ENCODE measurements at regions not wholly inside any gene's neighbourhood (a gene's known extent, or its start where the extent isn't known, plus 50 kb on each side); places are given as distances from the start of the nearest gene placed in this dataset.

DNA sequence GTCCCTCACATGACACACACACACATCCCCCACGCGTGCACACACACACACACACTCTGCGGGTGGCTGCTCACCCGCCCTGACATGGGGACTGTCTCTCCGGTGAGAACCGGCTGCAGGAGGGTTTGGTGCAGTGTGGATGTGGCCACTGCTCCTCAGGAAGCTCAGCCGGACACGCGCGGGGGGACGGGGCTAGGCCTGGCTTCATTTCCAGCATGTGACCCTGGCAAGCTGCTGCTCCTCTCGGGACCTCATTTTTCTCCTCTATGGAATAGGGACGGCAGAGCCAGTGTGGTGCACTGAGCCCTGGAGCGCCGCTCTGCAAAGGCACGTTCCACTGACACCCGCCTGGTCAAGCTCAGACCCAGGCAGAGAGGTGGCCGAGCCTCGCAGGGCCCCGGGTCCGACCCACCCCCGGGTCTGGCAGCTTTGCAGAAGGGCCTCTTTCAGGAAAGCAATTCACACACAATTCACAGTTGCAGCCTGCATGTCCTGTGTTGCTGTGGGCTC is 56.8 kb upstream of the SLCO4A1 start:
- CTCF ChIA-PET, result no interaction called here
- no peak overlapping the region for H3K4me3 ChIP-seq (ENCODE audit: low read depth, low read length)
- TF ChIP-seq CTCF (IDR thresholded peaks at IDR 0.05; ENCODE audit: insufficient read depth, low read length, missing control alignments), result no peak
- POLR2A ChIA-PET, result no interaction called here
- DNase-seq (ENCODE audit: low read depth, low spot score), result no peak

- no peak for TF ChIP-seq CTCF (IDR thresholded peaks at IDR 0.05; ENCODE audit: insufficient read depth, low read length, missing control alignments)
- H3K4me3 ChIP-seq (ENCODE audit: low read depth, low read length), result no peak overlapping the region
- ChIA-PET CTCF (no interaction called here), POLR2A (no interaction called here)
- DNase-seq (ENCODE audit: low read depth, low spot score), result no peak
Measured at GRCh38 chr20:62586799-62587198, 55.5 kb upstream of the SLCO4A1 start.

DNA sequence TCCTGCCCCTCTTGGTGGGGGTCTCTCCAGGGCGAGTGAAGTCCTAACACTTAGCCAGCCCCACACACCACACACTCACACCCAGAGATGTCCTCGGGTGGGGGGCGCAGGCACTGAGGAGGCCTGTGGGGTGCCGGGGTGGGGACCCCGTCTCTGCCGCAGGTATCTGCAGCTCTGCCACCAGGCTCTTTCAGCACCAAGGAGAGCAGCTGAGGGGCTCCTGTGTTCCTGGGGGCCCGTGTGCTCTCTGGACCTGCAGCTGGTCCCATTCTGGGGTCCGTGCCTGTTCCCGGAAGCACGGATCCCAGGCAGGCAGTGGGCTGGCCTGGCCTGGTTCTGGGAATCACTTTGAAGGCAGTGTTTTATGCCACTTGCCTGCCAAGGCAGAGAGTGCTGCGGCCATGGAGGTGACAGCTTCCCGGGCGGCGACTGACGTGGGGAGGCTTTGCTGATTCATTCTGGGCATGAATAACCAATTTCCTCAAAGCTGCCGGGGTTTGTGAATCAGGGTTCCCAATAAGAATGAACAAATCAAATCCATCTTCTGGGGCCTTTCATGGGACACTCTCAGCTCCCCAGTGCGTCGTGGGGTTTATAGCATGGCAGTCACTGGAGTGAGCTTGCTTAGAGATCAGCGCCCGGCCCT is 54.4 kb upstream of the SLCO4A1 start:
- no peak overlapping the region for H3K4me3 ChIP-seq (ENCODE audit: low read depth, low read length)
- ChIA-PET POLR2A (interaction anchor here (0.7 kb wide), 1 partner anchor 151 kb away, joined by 3 read pairs; no protein-coding TSS in a partner anchor), CTCF (interaction anchor here (1.0 to 1.1 kb wide), 2 partner anchors 88 to 91 kb away, joined by 3 to 4 read pairs; no protein-coding TSS in a partner anchor)
- no peak for TF ChIP-seq CTCF (IDR thresholded peaks at IDR 0.05; ENCODE audit: insufficient read depth, low read length, missing control alignments)
- DNase-seq (ENCODE audit: low read depth, low spot score), result no peak

- POLR2A ChIA-PET, result no interaction called here
- TF ChIP-seq CTCF (IDR thresholded peaks at IDR 0.05; ENCODE audit: insufficient read depth, low read length, missing control alignments), result no peak
- no peak for DNase-seq (ENCODE audit: low read depth, low spot score)
- no peak overlapping the region for H3K4me3 ChIP-seq (ENCODE audit: low read depth, low read length)
- CTCF ChIA-PET, result interaction anchor here (1.0 to 2.0 kb wide), 3 partner anchors 29 to 92 kb away, joined by 3 to 4 read pairs (median 4); no protein-coding TSS in a partner anchor
Measured at GRCh38 chr20:62588458-62589149, 53.7 kb upstream of the SLCO4A1 start.

DNA sequence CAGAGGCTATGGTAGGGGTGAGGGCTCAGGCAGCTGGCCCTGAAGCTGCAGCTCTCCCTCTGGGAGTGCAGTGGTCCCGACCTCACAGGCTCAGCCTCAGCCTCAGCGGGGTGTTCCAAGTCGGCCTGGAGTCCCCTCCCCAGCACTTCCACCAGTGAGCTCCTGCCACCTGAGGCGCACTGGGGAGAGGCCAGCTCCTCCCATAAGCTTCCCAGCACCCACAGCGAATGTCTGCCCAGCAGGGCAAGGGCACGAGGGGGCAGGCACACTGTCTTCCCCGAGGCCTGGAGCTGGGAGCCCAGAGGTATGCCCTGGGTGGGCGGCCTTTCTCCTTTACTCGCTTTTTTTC is 53.2 kb upstream of the SLCO4A1 start:
- POLR2A ChIA-PET, result no interaction called here
- no peak for DNase-seq (ENCODE audit: low read depth, low spot score)
- no peak for TF ChIP-seq CTCF (IDR thresholded peaks at IDR 0.05; ENCODE audit: insufficient read depth, low read length, missing control alignments)
- no peak overlapping the region for H3K4me3 ChIP-seq (ENCODE audit: low read depth, low read length)
- CTCF ChIA-PET, result interaction anchor here (2.0 kb wide), 1 partner anchor 28 kb away, joined by 4 read pairs; no protein-coding TSS in a partner anchor

DNA sequence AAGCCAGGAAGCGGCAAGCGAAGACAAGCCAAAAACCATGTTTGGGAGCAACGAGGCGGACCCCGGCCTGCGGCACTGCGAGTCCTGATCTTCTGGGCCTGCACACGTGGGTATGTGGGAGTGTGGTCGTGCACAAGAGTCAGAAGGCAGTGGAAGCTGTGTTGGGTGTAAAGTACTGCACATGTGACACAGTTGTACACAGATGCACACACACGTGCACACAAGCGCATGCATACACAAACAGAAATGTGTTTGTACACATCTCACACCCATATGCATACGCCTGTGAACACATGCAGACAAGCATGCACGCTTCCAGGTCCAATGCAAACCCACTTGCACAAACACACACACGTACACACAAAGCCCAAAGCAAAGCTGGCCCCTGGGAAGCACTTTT is 52.6 kb upstream of the SLCO4A1 start:
- no peak for DNase-seq (ENCODE audit: low read depth, low spot score)
- POLR2A ChIA-PET, result no interaction called here
- TF ChIP-seq CTCF (IDR thresholded peaks at IDR 0.05; ENCODE audit: insufficient read depth, low read length, missing control alignments), result no peak
- CTCF ChIA-PET, result interaction anchor here (2.0 kb wide), 1 partner anchor 28 kb away, joined by 4 read pairs; no protein-coding TSS in a partner anchor
- H3K4me3 ChIP-seq (ENCODE audit: low read depth, low read length), result no peak overlapping the region

Data from AG04449 (cell line).